Esophagus (tissue), 2 donors: ENCODE measurements at regions not wholly inside any gene's neighbourhood (a gene's known extent, or its start where the extent isn't known, plus 50 kb on each side); places are given as distances from the start of the nearest gene placed in this dataset.

ENCODE experiments used
- H3K27ac ChIP-seq, 2 donors: one replicate each; pipeline ENCODE4 v1.5.1; 2013; ENCODE audit warnings: low read depth in 2 of 2, mild to moderate bottlenecking in 2 of 2, inconsistent platforms in 1 of 2, low read length in 1 of 2, moderate library complexity in 1 of 2
- H3K27me3 ChIP-seq, 2 donors: one replicate each; pipeline ENCODE4 v1.6.1; 2013; ENCODE audit warnings: low read length in 2 of 2, control low read depth in 1 of 2, mild to moderate bottlenecking in 1 of 2; ENCODE audit not compliant: insufficient read depth in 2 of 2, control insufficient read depth in 1 of 2
- H3K36me3 ChIP-seq, 2 donors: one replicate each; pipeline ENCODE4 v1.6.1; 2013; ENCODE audit warnings: low read length in 1 of 2; ENCODE audit not compliant: control insufficient read depth in 2 of 2, insufficient read depth in 2 of 2
- H3K4me1 ChIP-seq, 2 donors: one replicate each; pipeline ENCODE4 v1.6.1; 2013; ENCODE audit warnings: low read length in 1 of 2; ENCODE audit not compliant: control insufficient read depth in 2 of 2, insufficient read depth in 2 of 2
- H3K4me3 ChIP-seq, 2 donors: one replicate each; pipeline ENCODE4 v1.5.1; 2013; ENCODE audit warnings: low read length in 2 of 2, mild to moderate bottlenecking in 2 of 2, low read depth in 1 of 2, moderate library complexity in 1 of 2
- H3K9me3 ChIP-seq, 2 donors: one replicate each; pipeline ENCODE4 v1.6.1; 2013; ENCODE audit warnings: mild to moderate bottlenecking in 2 of 2, low read depth in 1 of 2, low read length in 1 of 2, moderate library complexity in 1 of 2; ENCODE audit not compliant: control insufficient read depth in 2 of 2, insufficient read depth in 1 of 2
- WGBS, 2 donors: extraction: QIAGEN DNeasy Blood & Tissue Kit; methylation state at CpG; one replicate each; pipeline ENCODE4 v1.1.7; 2013; 5-methylcytosine and 5-hydroxymethylcytosine counted together
- donor health status: healthy with polysubstance abuse.
- donor health status: Bipolar disorder and iron deficiency.

DNA sequence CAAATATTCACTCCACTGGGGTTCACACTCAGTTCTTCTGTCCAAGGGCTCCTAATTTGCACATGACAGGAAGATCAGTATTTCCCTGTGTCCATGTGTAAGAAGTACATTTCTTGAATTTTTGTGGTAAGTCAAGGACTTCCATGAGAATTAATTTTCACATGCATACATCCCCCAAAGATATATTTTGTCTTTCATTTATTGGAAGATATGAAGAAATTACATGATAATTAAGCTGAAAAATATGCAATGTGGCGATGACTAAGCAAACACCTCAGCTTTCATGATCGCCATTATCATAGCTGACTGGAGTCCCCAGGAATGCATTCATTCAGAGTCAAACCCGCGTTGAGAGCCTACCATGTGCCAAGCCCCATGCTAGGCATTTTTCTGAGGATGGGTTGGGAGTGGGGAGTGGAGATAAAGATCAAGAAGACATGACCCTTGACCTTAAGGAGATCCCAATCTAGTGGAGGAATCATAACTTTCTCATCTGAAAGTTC lies 104.6 kb upstream of the F3 start:
- Histone ChIP-seq H3K4me1 (peaks cover 0 to 4% of the 10 kb centered on the region in 2 donors), H3K27ac (no peak overlapping the region), H3K4me3 (no peak overlapping the region), H3K36me3 (no peaks in the 10 kb centered on the region), H3K27me3 (no peaks in the 10 kb centered on the region), H3K9me3 (no peaks in the 10 kb centered on the region)
- 79 to 84% methylated on average over 4 of the region's 4 CpGs for WGBS, 2 donors

DNA sequence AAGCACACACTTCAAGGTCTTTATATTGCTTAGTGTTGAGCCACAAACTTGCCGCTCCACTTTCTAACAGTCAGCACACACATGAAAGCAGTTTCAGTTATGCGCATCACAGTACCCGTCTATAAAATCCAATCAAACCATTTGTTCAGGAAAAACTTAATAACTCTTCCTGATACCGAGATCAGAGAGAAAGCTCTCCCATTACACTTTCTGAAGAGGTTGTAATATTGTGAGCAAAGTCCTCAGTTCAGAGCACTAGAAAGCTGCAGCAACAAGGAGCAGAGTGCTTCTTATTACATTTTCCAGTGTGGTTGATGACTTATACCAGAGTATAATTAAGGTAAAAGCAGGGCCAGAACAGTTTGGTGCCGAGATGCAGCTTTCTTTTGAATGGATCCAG lies 102.8 kb upstream of the F3 start:
- Histone ChIP-seq H3K27ac (no peak overlapping the region), H3K36me3 (no peaks in the 10 kb centered on the region), H3K4me1 (peaks cover 0 to 4% of the 10 kb centered on the region in 2 donors), H3K9me3 (no peaks in the 10 kb centered on the region), H3K27me3 (no peaks in the 10 kb centered on the region), H3K4me3 (no peak overlapping the region)
- 82 to 85% methylated on average over 5 of the region's 5 CpGs for WGBS, 2 donors

DNA sequence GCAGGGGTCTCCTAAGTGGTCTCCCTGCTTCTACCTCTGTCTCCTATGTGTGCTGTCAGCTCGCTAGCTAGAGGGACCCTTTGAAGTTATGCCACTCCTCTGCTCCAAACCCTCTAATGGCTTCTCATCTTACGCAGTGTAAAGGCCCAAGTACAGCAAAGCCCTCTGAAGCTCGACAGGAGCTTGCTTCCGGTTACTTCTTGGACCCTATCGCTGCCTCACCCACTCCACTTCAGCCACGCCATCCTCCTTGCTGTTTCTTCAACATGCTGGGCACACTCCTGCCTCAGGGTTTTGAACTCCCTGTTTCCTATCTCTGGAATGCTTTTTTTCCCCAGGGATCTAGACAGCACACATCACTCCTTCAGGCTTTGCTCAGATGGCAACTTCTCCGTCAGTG lies 102.3 kb upstream of the F3 start:
- no peaks in the 10 kb centered on the region for H3K27me3 ChIP-seq
- H3K36me3 ChIP-seq = no peaks in the 10 kb centered on the region
- no peak overlapping the region for H3K27ac ChIP-seq
- H3K4me1 ChIP-seq = peaks cover 0 to 3% of the 10 kb centered on the region in 2 donors
- 86 to 89% methylated on average over 7 of the region's 7 CpGs for WGBS, 2 donors
- no peaks in the 10 kb centered on the region for H3K9me3 ChIP-seq
- H3K4me3 ChIP-seq = no peak overlapping the region

DNA sequence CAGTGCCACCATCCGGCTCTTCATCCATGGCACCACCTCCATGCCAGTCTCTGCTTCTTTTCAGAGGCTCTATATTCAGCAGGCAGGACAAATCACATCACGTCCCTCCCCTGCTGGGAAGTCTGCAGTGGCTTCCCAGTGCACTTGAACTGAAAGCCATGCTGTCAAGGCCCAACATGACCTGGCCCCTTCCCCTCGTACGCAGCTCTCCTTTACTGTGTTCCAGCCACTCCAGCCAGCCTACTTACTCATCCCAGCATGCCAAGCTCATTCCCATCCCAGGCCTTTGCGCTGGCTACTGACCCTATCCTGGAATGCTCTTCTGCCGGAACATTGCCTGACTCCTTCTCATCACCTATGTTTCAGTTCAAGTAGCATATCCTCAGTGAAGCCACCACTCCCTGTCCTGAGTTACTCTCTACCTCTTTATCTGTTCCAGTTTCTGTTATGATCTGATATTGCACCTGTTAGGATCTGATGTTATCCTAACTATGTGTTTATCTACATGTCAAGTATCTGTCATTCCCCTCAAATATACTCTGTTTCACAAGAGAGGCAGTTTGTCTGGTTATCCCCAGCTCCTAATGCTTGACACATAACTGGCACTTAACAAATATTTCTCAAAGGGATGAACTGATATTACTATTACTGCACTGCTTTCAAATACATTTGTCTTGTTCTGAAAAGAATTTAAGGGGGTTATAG lies 101.2 kb upstream of the F3 start:
- no peaks in the 10 kb centered on the region for H3K9me3 ChIP-seq
- H3K4me1 ChIP-seq = no peaks in the 10 kb centered on the region
- no peaks in the 10 kb centered on the region for H3K27me3 ChIP-seq
- H3K4me3 ChIP-seq = no peak overlapping the region
- 87 to 90% methylated on average over 6 of the region's 6 CpGs for WGBS, 2 donors
- no peaks in the 10 kb centered on the region for H3K36me3 ChIP-seq
- H3K27ac ChIP-seq = no peak overlapping the region

DNA sequence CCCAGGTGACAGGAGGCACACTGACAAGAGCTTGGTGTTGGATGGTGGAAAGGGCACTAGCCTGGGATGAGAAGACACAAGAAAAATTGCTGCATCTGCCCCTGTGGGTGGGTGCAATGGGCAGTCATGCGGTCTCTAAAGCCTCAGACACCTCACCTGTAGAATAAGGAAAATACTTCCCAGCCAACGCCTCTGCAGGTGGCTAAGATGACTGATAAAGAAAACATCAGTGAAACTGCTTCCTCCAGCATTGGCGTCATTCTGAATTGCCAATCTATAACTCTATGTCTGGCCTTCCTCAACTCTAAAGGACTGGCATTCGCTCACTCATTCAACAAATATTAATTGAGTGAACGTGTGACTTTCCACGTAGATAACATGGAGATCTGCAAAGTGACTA lies 100.4 kb upstream of the F3 start:
- no peak overlapping the region for H3K27ac ChIP-seq
- H3K4me1 ChIP-seq = no peaks in the 10 kb centered on the region
- no peaks in the 10 kb centered on the region for H3K9me3 ChIP-seq
- no peaks in the 10 kb centered on the region for H3K36me3 ChIP-seq
- no peak overlapping the region for H3K4me3 ChIP-seq
- no peaks in the 10 kb centered on the region for H3K27me3 ChIP-seq
- WGBS, 2 donors = 81 to 92% methylated on average over 6 of the region's 6 CpGs

DNA sequence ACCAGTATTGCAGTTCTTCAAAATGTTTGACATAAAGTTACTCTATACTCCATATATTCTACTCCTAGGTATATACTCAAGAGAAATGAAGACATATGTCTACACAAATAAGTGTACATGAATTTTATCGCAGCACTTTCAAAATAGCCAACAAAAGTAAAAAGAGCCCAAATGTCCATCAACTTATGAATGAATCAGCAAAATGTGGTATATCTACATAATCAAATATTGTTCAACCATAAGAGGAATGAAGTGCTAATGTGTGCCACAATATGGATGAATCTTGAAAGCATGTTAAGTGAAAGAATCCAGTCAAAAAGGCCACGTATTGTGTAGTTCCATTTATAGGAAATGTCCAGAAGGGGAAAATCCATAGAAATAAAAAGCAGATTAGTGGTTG lies 98.6 kb upstream of the F3 start:
- H3K4me3 ChIP-seq = no peak overlapping the region
- H3K27ac ChIP-seq = no peak overlapping the region
- 92 to 96% methylated on average over 2 of the region's 2 CpGs for WGBS, 2 donors
- H3K36me3 ChIP-seq = no peaks in the 10 kb centered on the region
- no peaks in the 10 kb centered on the region for H3K4me1 ChIP-seq
- H3K27me3 ChIP-seq = no peaks in the 10 kb centered on the region
- no peaks in the 10 kb centered on the region for H3K9me3 ChIP-seq

DNA sequence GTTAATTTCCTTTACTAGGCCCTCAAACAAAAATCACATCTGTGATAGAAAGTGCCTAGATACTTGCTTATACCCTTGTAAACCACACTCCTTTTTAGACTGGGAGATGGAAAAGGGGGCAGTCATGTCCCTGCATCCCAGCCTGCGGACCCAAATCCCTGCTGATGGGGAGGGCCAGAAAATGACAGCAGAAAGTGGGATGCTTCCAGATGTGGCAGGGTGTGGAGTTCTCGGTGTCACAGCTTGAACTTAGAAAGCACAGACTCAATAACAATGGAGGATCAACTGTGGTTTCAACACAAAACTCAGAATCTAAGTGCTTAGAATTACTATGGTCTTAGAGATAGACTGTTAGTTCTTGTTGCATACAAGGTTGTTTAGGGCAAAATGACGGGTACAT lies 95.6 kb upstream of the F3 start:
- Histone ChIP-seq H3K9me3 (no peaks in the 10 kb centered on the region), H3K4me3 (no peak overlapping the region), H3K36me3 (no peaks in the 10 kb centered on the region), H3K27me3 (no peaks in the 10 kb centered on the region), H3K27ac (no peak overlapping the region), H3K4me1 (no peaks in the 10 kb centered on the region)
- 83 to 87% methylated on average over 3 of the region's 3 CpGs for WGBS, 2 donors

DNA sequence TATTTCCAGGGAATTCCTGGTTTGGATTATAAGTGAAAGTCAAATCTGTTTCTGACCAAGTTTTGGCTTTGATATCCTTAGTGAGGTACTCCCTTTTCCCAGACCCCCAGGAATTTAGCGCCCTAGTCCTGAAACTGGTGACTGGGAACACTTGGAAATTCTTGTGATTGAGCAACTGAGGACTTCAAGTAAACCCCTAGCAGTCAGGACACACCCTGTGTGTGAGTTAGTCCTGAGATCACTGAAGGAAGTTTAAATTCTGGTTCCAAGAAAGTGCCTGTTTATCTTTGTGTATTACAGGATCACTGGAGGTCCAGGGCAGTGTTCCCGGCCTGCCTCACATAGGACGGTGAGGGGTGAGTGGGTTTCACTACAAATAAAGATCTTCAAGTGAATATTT lies 95.1 kb upstream of the F3 start:
- Histone ChIP-seq H3K4me1 (no peaks in the 10 kb centered on the region), H3K4me3 (no peak overlapping the region), H3K27ac (no peak overlapping the region), H3K9me3 (no peaks in the 10 kb centered on the region), H3K36me3 (no peaks in the 10 kb centered on the region), H3K27me3 (no peaks in the 10 kb centered on the region)
- WGBS, 2 donors = 48 to 78% methylated on average over 3 of the region's 3 CpGs

DNA sequence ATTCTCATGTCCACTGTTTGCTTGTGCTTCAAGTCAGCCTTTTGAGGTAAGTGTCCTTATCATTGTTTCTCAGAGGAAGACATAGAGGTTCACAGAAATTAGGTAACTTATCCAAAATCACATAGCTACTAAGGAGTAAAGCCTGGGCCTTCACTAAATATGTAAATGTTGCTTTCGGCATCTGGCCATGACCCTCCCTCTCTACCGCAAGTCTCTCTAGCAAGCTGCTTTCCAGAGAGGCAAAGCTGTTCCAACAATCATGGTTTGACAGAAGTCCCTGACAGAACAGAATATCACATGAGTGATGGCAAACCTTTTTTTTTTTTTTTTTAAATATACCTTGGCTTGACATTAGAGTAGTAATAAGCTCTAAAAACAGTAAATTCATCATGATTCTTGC lies 94.5 kb upstream of the F3 start:
- no peak overlapping the region for H3K27ac ChIP-seq
- H3K36me3 ChIP-seq = no peaks in the 10 kb centered on the region
- WGBS, 2 donors = 78 to 94% methylated on average over 2 of the region's 2 CpGs
- H3K4me3 ChIP-seq = no peak overlapping the region
- H3K9me3 ChIP-seq = no peaks in the 10 kb centered on the region
- no peaks in the 10 kb centered on the region for H3K4me1 ChIP-seq
- H3K27me3 ChIP-seq = no peaks in the 10 kb centered on the region

DNA sequence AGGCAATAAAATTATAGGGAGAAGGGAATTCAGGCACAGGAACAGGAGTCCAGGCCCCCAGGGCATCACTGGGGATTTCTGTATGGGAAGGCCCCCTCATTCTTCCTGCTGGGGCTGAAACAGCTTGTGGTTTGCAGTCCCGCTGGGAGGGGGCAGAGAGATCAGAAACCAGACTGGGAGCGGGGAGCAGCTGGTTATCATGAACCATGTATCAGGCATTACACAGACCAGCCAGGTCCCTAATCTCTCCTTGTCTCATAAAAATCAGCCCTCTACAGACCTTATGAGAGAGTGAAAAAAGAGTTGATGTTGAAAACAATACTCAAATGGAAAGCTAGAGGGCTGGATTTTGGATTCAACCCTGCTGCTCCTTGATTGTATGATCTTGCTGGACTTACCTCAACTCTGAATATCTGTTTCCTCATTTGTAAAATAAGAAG lies 93.4 kb upstream of the F3 start:
- no peaks in the 10 kb centered on the region for H3K9me3 ChIP-seq
- WGBS, 2 donors = 70 to 83% methylated on average over 2 of the region's 2 CpGs
- no peak overlapping the region for H3K4me3 ChIP-seq
- no peaks in the 10 kb centered on the region for H3K36me3 ChIP-seq
- no peak overlapping the region for H3K27ac ChIP-seq
- H3K4me1 ChIP-seq = no peaks in the 10 kb centered on the region
- H3K27me3 ChIP-seq = no peaks in the 10 kb centered on the region
